ENCODE measurements at regions not wholly inside any gene's neighbourhood (a gene's known extent, or its start where the extent isn't known, plus 50 kb on each side); places are given as distances from the start of the nearest gene placed in this dataset.
"Not testable (repeated sequence)": the region's sequence is repeated elsewhere in the genome, so short reads cannot be mapped to it uniquely, and the experiment has no call there.

DNA sequence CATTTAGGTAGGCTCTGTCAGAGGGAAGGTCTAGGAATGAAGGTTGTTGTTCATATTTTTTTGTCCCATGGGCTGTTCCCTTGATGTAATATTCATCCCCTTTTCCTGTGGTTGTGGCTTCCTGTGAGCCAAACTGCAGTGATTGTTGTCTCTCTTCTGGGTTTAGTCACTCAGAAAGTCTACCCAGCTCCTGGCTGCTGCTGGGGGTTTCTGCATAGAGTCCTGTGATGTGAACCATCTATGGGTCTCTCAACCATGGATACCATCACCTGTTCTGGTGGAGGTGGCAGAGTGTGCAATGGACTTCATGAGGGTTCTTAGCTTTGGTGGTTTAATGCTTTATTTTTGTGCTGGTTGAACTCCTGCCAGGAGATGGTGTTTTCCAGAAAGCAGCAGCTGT is 122.8 kb downstream of the ZC4H2 start:
- no peak for FAIRE-seq
- DNase-seq (ENCODE audit: low spot score): no peak

DNA sequence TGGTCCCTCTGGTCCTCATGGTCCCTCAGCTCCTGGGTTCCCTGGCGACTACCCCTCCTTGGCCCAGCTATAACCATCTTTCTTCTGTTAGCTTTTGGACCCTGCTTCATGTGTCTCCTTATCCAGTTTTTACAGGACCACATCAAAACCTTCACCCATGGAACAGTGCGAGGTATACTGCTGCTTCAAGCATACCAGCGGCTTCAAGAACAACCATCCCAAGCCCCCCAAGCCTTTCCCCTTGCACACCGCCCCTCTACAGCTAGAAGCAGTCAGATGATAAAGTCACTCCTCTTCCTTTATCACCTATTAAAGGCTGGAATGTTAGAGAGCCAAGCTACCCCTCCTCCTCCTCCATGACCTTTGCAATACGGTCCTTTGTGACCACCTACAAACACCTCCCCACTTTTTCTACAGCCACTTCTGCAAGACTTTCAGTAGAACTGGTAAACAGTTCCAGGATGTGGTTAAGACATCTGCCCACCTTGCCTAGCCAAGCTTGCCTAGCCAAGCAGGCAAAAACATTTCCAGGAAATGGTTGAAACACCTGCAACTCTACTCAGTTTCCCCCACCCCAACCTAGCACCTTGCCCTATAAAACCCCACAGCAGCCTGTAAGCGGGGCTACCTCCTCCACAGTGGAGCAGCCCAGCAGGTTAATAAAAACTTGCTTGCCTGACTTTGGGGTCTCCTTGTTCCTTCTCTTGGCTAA is 125.7 kb downstream of the ZC4H2 start:
- DNase-seq (ENCODE audit: low spot score): no peak
- FAIRE-seq: no peak

DNA sequence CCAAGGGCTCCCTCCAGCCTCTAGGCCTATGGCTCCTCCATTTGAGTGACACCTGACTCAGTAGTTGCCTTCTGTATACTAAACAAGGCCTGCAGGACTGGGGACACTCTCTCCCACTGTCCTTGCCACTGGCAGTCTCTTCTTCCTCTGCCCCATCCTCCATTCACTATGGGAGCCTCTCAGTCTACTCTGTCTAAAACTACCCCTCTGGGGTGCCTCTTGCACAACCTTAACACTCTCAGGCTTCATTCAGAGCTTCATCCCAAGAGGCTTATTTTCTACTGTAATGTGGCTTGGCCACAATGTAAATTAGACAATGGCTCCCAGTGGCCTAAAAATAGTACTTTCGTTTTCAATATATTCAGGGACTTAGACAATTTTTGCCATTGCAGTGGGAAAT is 133.0 kb downstream of the ZC4H2 start:
- DNase-seq (ENCODE audit: low spot score) (no peak), FAIRE-seq (no peak)

DNA sequence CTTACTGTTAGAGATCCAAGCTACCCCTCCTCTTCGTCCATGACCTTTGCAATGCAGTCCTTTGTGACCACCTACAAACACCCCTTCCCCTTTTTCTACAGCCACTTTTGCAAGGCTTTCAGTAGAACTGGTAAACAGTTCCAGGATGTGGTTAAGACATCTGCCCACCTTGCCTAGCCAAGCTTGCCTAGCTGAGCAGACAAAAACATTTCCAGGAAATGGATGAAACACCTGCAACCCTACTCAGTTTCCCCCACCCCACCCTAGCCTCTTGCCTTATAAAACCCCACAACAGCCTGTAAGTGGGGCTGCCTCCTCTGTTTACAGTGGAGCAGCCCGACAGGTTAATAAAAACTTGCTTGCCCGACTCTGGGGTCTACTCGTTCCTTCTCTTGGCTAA is 133.8 kb downstream of the ZC4H2 start:
- DNase-seq (ENCODE audit: low spot score) (no peak), FAIRE-seq (no peak)

DNA sequence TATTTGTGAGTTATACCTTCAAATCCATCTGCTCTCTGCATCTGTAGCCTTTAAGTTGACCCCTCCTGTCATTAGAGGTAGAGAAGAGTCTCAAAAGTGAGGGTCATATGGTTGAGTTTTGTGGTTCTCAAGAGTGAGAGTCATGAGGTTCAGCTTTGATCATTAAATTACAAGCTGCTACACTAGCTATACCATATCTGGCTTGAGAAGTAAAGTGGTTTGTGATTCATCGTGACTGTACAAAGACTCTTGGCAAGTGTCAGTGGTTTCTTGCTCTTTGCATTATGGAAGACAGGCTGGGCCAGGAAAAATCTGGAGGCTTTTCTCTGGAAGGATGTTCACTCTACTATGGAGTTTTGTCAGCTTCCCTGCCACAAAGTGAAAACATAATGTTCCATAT is 170.6 kb downstream of the ZC4H2 start:
- DNase-seq (ENCODE audit: low spot score): peak; percentile 4
- no peak for FAIRE-seq

DNA sequence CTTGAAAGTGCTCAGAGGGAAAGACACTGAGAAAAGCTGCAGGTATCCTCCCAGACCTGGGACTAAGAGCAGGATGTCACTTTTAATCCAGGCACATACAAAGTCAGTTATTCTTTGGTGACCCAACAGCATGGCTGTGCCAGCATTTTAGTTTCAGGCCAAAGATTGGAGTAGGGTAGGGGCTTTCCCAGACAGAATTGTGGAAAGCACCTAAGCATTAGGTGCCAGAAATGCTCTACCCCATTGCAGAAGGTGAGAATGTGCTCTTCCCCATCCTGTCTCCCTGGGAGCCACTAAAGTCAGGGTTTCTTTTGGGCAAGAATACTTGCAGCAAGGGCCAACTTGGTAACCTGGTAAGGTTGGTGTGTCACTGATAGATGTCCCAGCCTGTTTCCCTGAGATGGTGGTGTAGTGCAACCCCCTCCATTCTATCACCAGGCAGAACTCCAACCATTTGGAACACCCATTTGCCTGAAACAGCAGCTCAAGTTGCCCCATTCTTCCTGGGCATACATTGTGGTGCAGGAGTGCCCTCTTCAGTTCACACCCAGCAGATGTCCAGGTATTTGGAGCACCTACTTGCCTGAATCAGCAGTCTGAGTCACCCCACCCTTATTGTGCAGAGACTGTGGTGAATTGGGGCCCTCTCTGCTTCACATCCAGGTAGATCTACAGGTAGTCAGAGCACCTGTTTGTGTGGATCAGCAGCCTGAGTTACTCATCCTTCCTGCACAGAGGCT is 183.5 kb downstream of the ZC4H2 start:
- DNase-seq (ENCODE audit: low spot score) (no peak), FAIRE-seq (no peak)

DNA sequence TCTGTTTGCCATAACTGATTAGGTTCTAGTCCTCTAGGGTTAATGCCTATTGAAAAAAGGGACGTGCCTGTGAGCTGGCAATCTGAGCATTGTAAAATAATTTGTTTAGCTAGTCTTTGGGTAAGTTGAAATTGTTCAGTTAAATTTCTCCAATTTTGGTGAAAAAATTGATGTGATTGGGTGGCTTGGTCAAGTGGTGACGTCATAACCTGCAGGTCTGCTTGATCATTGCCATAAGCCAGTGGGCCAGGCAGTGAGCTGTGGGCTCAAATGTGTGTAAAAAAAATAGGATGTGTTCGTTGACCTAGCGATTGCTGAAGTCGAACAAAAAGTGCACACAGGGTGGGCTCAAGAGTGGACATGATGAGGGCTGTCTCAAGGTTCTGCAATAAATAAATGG is 193.3 kb downstream of the ZC4H2 start:
- no peak for DNase-seq (ENCODE audit: low spot score)
- no peak for FAIRE-seq

DNA sequence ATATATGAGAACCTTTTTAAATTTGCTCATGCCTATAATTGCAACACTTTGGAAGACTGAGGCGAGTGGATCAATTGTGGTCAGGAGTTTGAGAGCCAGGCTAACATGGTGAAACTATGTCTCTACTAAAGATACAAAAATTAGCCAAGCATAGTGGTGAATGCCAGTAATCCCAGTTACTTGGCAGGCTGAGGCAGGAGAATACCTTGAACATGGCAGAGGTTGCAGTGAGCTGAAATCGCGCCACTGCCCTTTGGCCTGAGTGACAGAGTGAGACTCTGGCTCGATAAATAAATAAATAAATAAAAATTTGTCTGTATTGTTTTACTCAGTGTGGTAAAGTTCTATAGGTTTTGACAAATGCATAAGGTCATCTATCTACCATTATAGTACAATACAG is 218.2 kb downstream of the ZC4H2 start:
- DNase-seq (ENCODE audit: low spot score) (no peak), FAIRE-seq (no peak)

DNA sequence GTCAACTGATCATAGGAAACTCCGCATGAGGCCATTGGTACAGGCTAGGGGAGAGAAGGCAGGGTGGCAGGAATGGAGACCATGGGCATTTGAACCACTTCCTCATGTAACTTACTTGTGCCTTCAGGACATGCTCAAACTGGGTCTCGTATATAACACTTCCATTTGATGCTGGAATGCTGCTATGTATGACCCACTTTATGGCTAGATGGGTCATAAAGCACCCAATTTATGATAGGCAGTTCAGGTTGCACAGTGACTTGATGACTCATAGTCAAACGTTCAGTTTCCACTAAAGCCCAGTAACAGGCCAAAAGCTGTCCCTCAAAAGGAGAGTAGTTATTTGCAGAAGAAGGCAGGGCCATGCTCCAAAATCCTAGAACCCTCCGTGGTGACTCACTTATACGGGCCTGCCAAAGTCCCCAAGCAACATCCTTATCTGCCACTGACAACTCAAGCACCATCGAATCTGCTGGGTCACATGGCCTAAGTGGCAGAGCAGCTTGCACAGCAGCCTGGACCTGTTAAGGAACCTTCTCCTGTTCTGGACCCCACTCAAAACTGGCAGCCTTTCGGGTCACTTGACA is 236.4 kb downstream of the ZC4H2 start:
- no peak for DNase-seq (ENCODE audit: low spot score)
- FAIRE-seq: no peak

DNA sequence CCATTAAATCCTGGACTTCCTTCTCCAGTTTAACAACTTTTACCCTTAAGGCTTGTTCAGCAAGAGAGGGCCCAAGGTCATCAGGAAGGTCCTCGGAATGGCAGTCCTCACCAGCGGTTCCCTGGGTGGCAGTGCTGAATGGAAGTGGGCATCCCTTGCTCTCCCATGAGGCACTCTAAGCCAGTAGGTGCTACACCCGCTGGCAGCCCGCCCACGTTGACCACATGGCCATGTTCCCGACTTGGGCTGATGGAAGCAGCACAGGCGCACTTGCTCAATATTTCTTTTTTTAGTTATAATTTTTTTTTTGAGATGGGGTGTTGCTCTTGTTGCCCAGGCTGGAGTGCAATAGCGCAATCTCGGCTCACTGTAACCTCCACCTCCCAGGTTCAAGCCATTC is 277.9 kb downstream of the ZC4H2 start:
- FAIRE-seq (no peak), DNase-seq (ENCODE audit: low spot score) (no peak)

DNA sequence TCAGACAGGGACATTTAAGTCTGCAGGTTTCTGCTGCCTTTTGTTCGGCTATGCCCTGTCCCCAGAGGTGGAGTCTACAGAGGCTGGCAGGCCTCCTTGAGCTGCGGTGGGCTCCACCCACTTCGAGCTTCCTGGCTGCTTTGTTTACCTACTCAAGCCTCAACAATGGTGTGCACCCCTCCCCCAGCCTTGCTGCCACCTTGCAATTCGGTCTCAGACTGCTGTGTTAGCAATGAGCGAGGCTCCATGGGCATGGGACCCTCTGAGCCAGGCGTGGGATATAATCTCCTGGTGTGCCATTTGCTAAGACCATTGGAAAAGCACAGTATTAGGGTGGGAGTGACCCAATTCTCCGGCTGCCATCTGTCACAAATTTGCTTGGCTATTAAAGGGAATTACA is 280.9 kb downstream of the ZC4H2 start:
- not testable (repeated sequence) for FAIRE-seq; DNase-seq (ENCODE audit: low spot score)

DNA sequence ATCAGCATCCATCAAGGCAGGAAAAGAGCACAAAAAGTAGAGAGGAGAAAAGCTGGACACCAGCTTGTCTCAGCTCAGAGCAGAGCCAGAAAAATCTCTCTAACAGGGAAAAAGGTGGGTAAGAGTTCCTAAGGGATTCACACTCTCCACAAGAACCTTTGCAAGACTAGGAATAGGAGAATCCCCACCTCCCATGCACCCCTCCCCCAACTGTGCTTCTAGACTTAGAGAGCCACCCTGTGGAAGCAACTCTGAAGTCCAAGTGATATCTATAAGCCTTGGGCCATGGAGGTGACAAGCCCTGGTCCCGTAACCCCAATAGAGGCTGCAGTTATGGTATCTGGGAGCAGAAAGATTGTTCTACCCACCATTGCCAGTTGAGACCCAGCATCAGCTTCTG is 267.6 kb upstream of the MTMR8 start:
- FAIRE-seq (no peak), DNase-seq (ENCODE audit: low spot score) (no peak)

DNA sequence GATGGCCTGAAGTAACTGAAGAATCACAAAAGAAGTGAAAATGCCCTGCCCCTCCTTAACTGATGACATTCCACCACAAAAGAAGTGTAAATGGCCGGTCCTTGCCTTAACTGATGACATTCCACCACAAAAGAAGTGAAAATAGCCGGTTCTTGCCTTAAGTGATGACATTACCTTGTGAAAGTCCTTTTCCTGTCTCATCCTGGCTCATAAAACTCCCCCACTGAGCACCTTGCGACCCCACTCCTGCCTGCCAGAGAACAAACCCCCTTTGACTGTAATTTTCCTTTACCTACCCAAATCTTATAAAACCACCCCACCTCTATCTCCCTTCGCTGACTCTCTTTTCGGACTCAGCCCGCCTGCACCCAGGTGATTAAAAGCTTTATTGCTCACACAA is 262.0 kb upstream of the MTMR8 start:
- FAIRE-seq; DNase-seq (ENCODE audit: low spot score): not testable (repeated sequence)

DNA sequence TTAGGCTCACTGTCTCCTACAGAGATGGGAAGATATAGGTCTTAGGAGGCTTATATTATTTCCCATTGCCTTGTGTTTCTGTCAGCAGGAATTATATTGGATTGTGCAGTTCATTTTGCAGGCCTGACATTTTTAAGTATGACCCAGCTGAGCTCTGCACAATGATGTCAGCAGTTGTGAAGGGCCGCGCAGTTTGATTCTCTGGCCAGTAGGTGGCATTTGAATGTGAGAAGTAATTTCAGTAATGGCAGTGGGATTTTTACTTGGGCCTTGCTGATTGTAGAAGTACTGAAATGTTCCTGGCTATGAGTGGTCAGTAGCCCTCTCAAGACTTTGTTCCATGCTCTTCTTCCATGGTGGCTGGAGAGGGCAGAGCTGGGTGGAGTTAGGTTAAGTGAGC is 247.2 kb upstream of the MTMR8 start:
- DNase-seq (ENCODE audit: low spot score) (no peak), FAIRE-seq (no peak)

Data from RCC 7860 (cell line).